NCI-H128 (cell line): ENCODE measurements at regions not wholly inside any gene's neighbourhood (a gene's known extent, or its start where the extent isn't known, plus 50 kb on each side); places are given as distances from the start of the nearest gene placed in this dataset.

Experiments used
- DNase-seq: peaks from one replicate; lab custom pipeline; 2025; ENCODE audit not compliant: unreplicated experiment; lab: John Stamatoyannopoulos, UW

GRCh38 chr9:118871531-118871930, 497.7 kb downstream of the BRINP1 start:
- DNase-seq = no peak

- no peak for DNase-seq
These were observed 486.6 kb downstream of the BRINP1 start for GRCh38 chr9:118882684-118883083.

- no peak for DNase-seq
These were observed 485.8 kb downstream of the BRINP1 start for GRCh38 chr9:118883411-118883810.

- no peak for DNase-seq
These were observed 478.0 kb downstream of the BRINP1 start for GRCh38 chr9:118891213-118891612.

GRCh38 chr9:118896324-118897000, 472.8 kb downstream of the BRINP1 start:
- peak; percentile 79 for DNase-seq

GRCh38 chr9:118918180-118918579, 451.1 kb downstream of the BRINP1 start:
- no peak for DNase-seq

- no peak for DNase-seq
These were observed 440.5 kb downstream of the BRINP1 start for GRCh38 chr9:118928722-118929121.

GRCh38 chr9:118929287-118929686, 439.9 kb downstream of the BRINP1 start:
- no peak for DNase-seq

GRCh38 chr9:118931941-118932340, 437.3 kb downstream of the BRINP1 start:
- no peak for DNase-seq

GRCh38 chr9:118938581-118938980, 430.7 kb downstream of the BRINP1 start:
- no peak for DNase-seq

GRCh38 chr9:118940473-118940872, 428.8 kb downstream of the BRINP1 start:
- DNase-seq = no peak

GRCh38 chr9:118946669-118947068, 422.6 kb downstream of the BRINP1 start:
- no peak for DNase-seq

GRCh38 chr9:118954857-118955256, 414.4 kb downstream of the BRINP1 start:
- no peak for DNase-seq

- no peak for DNase-seq
These were observed 411.6 kb downstream of the BRINP1 start for GRCh38 chr9:118957585-118957984.

- no peak for DNase-seq
These were observed 409.9 kb downstream of the BRINP1 start for GRCh38 chr9:118959366-118959765.

GRCh38 chr9:118961857-118962256, 407.4 kb downstream of the BRINP1 start:
- no peak for DNase-seq

GRCh38 chr9:118962426-118962825, 406.8 kb downstream of the BRINP1 start:
- DNase-seq = no peak

- DNase-seq = no peak
These were observed 405.6 kb downstream of the BRINP1 start for GRCh38 chr9:118963674-118964073.

- no peak for DNase-seq
These were observed 401.3 kb downstream of the BRINP1 start for GRCh38 chr9:118967901-118968300.

- no peak for DNase-seq
These were observed 393.5 kb downstream of the BRINP1 start for GRCh38 chr9:118975736-118976135.

- DNase-seq = no peak
These were observed 393.1 kb downstream of the BRINP1 start for GRCh38 chr9:118976160-118976559.

GRCh38 chr9:118984607-118985006, 384.6 kb downstream of the BRINP1 start:
- DNase-seq = no peak

- DNase-seq = no peak
These were observed 383.4 kb downstream of the BRINP1 start for GRCh38 chr9:118985851-118986250.
